Osteoblast (primary cell): ENCODE measurements at regions not wholly inside any gene's neighbourhood (a gene's known extent, or its start where the extent isn't known, plus 50 kb on each side); places are given as distances from the start of the nearest gene placed in this dataset.

Experiments
- DNase-seq: peaks from one replicate; pipeline ENCODE4 v3.0.0; 2011; ENCODE audit warnings: low spot score, mixed read lengths; ENCODE audit not compliant: insufficient read length; ENCODE audit errors: missing footprints
- H2AFZ ChIP-seq: 2 replicates; pipeline ENCODE4 v1.6.0; 2011; ENCODE audit warnings: mild to moderate bottlenecking, low read length
- H3K27ac ChIP-seq: 2 replicates; pipeline ENCODE4 v1.5.1; 2011; ENCODE audit warnings: mild to moderate bottlenecking, low read depth, low read length, moderate library complexity
- H3K27me3 ChIP-seq: 2 replicates; pipeline ENCODE4 v1.6.0; 2012; ENCODE audit warnings: mild to moderate bottlenecking, control low read depth, inconsistent platforms, low read length, moderate library complexity; ENCODE audit not compliant: insufficient read depth
- H3K36me3 ChIP-seq: 2 replicates; pipeline ENCODE4 v1.5.1; 2011; ENCODE audit warnings: mild to moderate bottlenecking, low read length, control low read depth, moderate library complexity; ENCODE audit not compliant: insufficient read depth
- H3K4me1 ChIP-seq: 2 replicates; pipeline ENCODE4 v1.5.1; 2011; ENCODE audit warnings: mild to moderate bottlenecking, low read length, control low read depth, moderate library complexity; ENCODE audit not compliant: insufficient read depth
- H3K4me2 ChIP-seq: 2 replicates; pipeline ENCODE4 v1.6.0; 2011; ENCODE audit warnings: mild to moderate bottlenecking, low read length; ENCODE audit not compliant: insufficient read depth
- H3K4me3 ChIP-seq: fragments of 200-600 bp; sonication (generic); 3 replicates; pipeline ENCODE4 v1.5.1; 2012; ENCODE audit warnings: mild to moderate bottlenecking, low read length, inconsistent platforms; ENCODE audit not compliant: insufficient read depth
- H3K79me2 ChIP-seq: 2 replicates; pipeline ENCODE4 v1.6.0; 2012; ENCODE audit warnings: mild to moderate bottlenecking, low read length, control low read depth, inconsistent platforms; ENCODE audit not compliant: insufficient read depth
- H3K9me3 ChIP-seq: 2 replicates; pipeline ENCODE4 v1.5.1; 2011; ENCODE audit warnings: low read depth, low read length, control low read depth
- H4K20me1 ChIP-seq: 2 replicates; pipeline ENCODE4 v1.6.0; 2012; ENCODE audit warnings: mild to moderate bottlenecking, low read length, control low read depth; ENCODE audit not compliant: insufficient read depth
- TF ChIP-seq, protein P1 (sequence below): IDR thresholded peaks from 2 replicates; pipeline ENCODE4 v1.5.1; 2011; ENCODE audit warnings: mild to moderate bottlenecking, low read depth, low read length, moderate library complexity; ENCODE audit errors: extremely low read depth

- Histone ChIP-seq H2AFZ (no peak overlapping the region), H3K4me3 (no peak overlapping the region), H4K20me1 (no peaks in the 10 kb centered on the region), H3K4me2 (peak overlapping the region; percentile 4), H3K27me3 (peaks cover 24% of the 10 kb centered on the region), H3K36me3 (no peaks in the 10 kb centered on the region), H3K4me1 (peaks cover 15% of the 10 kb centered on the region), H3K9me3 (no peaks in the 10 kb centered on the region), H3K79me2 (no peaks in the 10 kb centered on the region), H3K27ac (peak overlapping the region; percentile 5)
- DNase-seq, result peak; percentile 57
- TF ChIP-seq, protein P1, sequence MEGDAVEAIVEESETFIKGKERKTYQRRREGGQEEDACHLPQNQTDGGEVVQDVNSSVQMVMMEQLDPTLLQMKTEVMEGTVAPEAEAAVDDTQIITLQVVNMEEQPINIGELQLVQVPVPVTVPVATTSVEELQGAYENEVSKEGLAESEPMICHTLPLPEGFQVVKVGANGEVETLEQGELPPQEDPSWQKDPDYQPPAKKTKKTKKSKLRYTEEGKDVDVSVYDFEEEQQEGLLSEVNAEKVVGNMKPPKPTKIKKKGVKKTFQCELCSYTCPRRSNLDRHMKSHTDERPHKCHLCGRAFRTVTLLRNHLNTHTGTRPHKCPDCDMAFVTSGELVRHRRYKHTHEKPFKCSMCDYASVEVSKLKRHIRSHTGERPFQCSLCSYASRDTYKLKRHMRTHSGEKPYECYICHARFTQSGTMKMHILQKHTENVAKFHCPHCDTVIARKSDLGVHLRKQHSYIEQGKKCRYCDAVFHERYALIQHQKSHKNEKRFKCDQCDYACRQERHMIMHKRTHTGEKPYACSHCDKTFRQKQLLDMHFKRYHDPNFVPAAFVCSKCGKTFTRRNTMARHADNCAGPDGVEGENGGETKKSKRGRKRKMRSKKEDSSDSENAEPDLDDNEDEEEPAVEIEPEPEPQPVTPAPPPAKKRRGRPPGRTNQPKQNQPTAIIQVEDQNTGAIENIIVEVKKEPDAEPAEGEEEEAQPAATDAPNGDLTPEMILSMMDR, result no peak
These were observed 114.6 kb downstream of the MTX3 start for GRCh38 chr5:79876456-79876855.

- TF ChIP-seq, protein P1, result no peak
- peak; percentile 65 for DNase-seq
These were observed 115.8 kb downstream of the MTX3 start for GRCh38 chr5:79875230-79875629.

GRCh38 chr5:79873187-79873586 is 117.9 kb downstream of the MTX3 start:
- Histone ChIP-seq H2AFZ (no peak overlapping the region), H3K4me1 (peaks cover 15% of the 10 kb centered on the region), H3K4me3 (no peak overlapping the region), H3K79me2 (no peaks in the 10 kb centered on the region), H4K20me1 (no peaks in the 10 kb centered on the region), H3K36me3 (no peaks in the 10 kb centered on the region), H3K4me2 (no peak overlapping the region), H3K27me3 (peaks cover 43% of the 10 kb centered on the region), H3K27ac (no peak overlapping the region), H3K9me3 (no peaks in the 10 kb centered on the region)
- TF ChIP-seq, protein P1, result no peak
- no peak for DNase-seq

More at GRCh38 chr5:79875230-79875629, 115.8 kb downstream of the MTX3 start:
- Histone ChIP-seq H3K79me2 (no peaks in the 10 kb centered on the region), H4K20me1 (no peaks in the 10 kb centered on the region), H3K4me2 (no peak overlapping the region), H3K36me3 (no peaks in the 10 kb centered on the region), H3K4me1 (peaks cover 15% of the 10 kb centered on the region), H3K4me3 (no peak overlapping the region), H3K27ac (peak overlapping the region; percentile 5), H3K9me3 (no peaks in the 10 kb centered on the region), H3K27me3 (peaks cover 30% of the 10 kb centered on the region), H2AFZ (no peak overlapping the region)

- Histone ChIP-seq H2AFZ (no peak overlapping the region), H3K4me2 (no peak overlapping the region), H3K9me3 (no peaks in the 10 kb centered on the region), H3K36me3 (no peaks in the 10 kb centered on the region), H3K79me2 (no peaks in the 10 kb centered on the region), H3K27me3 (peaks cover 48% of the 10 kb centered on the region), H3K4me1 (peaks cover 15% of the 10 kb centered on the region), H4K20me1 (no peaks in the 10 kb centered on the region), H3K27ac (no peak overlapping the region), H3K4me3 (no peak overlapping the region)
- DNase-seq, result no peak
- TF ChIP-seq, protein P1, result no peak
These were observed 118.8 kb downstream of the MTX3 start for GRCh38 chr5:79872291-79872690.
